K562 (cell line): ENCODE measurements at regions not wholly inside any gene's neighbourhood (a gene's known extent, or its start where the extent isn't known, plus 50 kb on each side); places are given as distances from the start of the nearest gene placed in this dataset.

ENCODE experiments used
- ATAC-seq: fragments of 200-7000 bp; cut with Tn5 transposase; 3 replicates; pipeline ENCODE4 v1.9.1; 2020; ENCODE audit warnings: moderate library complexity
- BruUV-seq: library from RNA; stranded (reverse); fragments of 400-500 nt; replicated peaks from 2 replicates; lab custom pipeline; 2021; lab: Mats Ljungman, UMichigan
- CTCF ChIA-PET: fragments of 300-600 bp; formaldehyde crosslinking; extraction: SDS; loops from one replicate; lab custom pipeline; 2021; ENCODE audit warnings: low intra/inter-chr PET ratio; lab: Yijun Ruan, JAX
- POLR2A ChIA-PET: fragments of 300-600, 350-650 bp; sonication (Branson Sonifier 250); formaldehyde crosslinking; extraction: SDS; loops from one replicate; lab custom pipeline; 2021; ENCODE audit warnings: antibody characterized with exemption, inconsistent platforms; lab: Yijun Ruan, JAX
- DNase-seq, 4 experiments: peaks; one replicate each; pipeline versions ENCODE4 v3.0.0 to v3.0.0-alpha.2; 2011 to 2018; ENCODE audit warnings: low spot score in 3 of 4, mixed read lengths in 3 of 4; ENCODE audit errors: extremely low read depth in 1 of 4
- FAIRE-seq: peaks from 2 replicates; lab custom pipeline; 2011; peaks lifted over from hg19 to GRCh38; lab: Jason Lieb, UNC
- H2AFZ ChIP-seq: 2 replicates; pipeline ENCODE4 v1.6.0; 2011; ENCODE audit warnings: low read depth, low read length, control low read depth, inconsistent platforms
- H3K27ac ChIP-seq: fragments of 200-600 bp; 3 replicates; pipeline ENCODE4 v1.8.0; 2011; ENCODE audit warnings: low read depth, mild to moderate bottlenecking, control low read depth, inconsistent platforms, low read length, moderate library complexity, mixed read lengths; ENCODE audit errors: extremely low read depth
- H3K27me3 ChIP-seq, 2 experiments: fragments of 300-600 bp in 1 of 2; 2 replicates in 1 of 2; 3 replicates in 1 of 2; pipeline versions ENCODE4 v1.6.0 to v1.8.0; 2011; ENCODE audit warnings: inconsistent platforms in 2 of 2, low read length in 2 of 2, mild to moderate bottlenecking in 1 of 2, mixed read lengths in 1 of 2, moderate library complexity in 1 of 2; ENCODE audit not compliant: control insufficient read depth in 2 of 2, insufficient read depth in 2 of 2
- H3K36me3 ChIP-seq: fragments of 300-600 bp; 3 replicates; pipeline ENCODE4 v1.8.0; 2011; ENCODE audit warnings: mild to moderate bottlenecking, low read length, inconsistent platforms; ENCODE audit not compliant: control insufficient read depth, insufficient read depth
- H3K4me1 ChIP-seq, 2 experiments: fragments of 200-600 bp in 1 of 2; replicated peaks in 1 of 2; 2 replicates in 1 of 2; 3 replicates in 1 of 2; pipeline versions ENCODE4 v1.5.1 to v1.8.0; 2011; ENCODE audit warnings: inconsistent platforms in 2 of 2, low read length in 2 of 2, mild to moderate bottlenecking in 1 of 2, mixed read lengths in 1 of 2, moderate library complexity in 1 of 2; ENCODE audit not compliant: control insufficient read depth in 2 of 2, insufficient read depth in 2 of 2
- H3K4me2 ChIP-seq: 2 replicates; pipeline ENCODE4 v1.6.1; 2011; ENCODE audit warnings: low read length, control low read depth, inconsistent platforms, mixed read lengths; ENCODE audit not compliant: insufficient read depth
- H3K4me3 ChIP-seq: fragments of 200-600 bp; sonication (generic), shearing (Covaris generic); 2 replicates; pipeline ENCODE4 v1.5.1; 2016; ENCODE audit warnings: control low read depth, inconsistent platforms
- H3K79me2 ChIP-seq: fragments of 200-600 bp; 3 replicates; pipeline ENCODE4 v1.8.0; 2011; ENCODE audit warnings: low read length, inconsistent platforms; ENCODE audit not compliant: control insufficient read depth, insufficient read depth
- H3K9ac ChIP-seq, 2 experiments: 2 replicates each; pipeline versions ENCODE4 v1.6.0 to v1.6.1; 2011; ENCODE audit warnings: low read depth in 2 of 2, low read length in 2 of 2, control low read depth in 1 of 2, inconsistent platforms in 1 of 2, mild to moderate bottlenecking in 1 of 2, mixed read lengths in 1 of 2; ENCODE audit not compliant: insufficient read depth in 1 of 2
- H3K9me1 ChIP-seq: one replicate; pipeline ENCODE4 v1.6.0; 2011; ENCODE audit warnings: inconsistent platforms, mild to moderate bottlenecking, low read length, moderate library complexity; ENCODE audit not compliant: control insufficient read depth, insufficient read depth
- H3K9me3 ChIP-seq: replicated peaks from 2 replicates; pipeline ENCODE4 v1.5.1; 2011; ENCODE audit warnings: low read depth, low read length, inconsistent platforms; ENCODE audit not compliant: control insufficient read depth, insufficient read depth
- H4K20me1 ChIP-seq: replicated peaks from 2 replicates; pipeline ENCODE4 v1.6.1; 2011; ENCODE audit warnings: low read length, inconsistent platforms, mixed read lengths; ENCODE audit not compliant: control insufficient read depth, insufficient read depth
- CSDE1 ChIP-seq, 2 experiments: fragments of 450-650 bp; IDR thresholded peaks; 2 replicates each; pipeline ENCODE4 v1.6.1; 2016; ENCODE audit warnings: mild to moderate bottlenecking in 1 of 2
- HNRNPLL ChIP-seq: fragments of 200-400 bp; formaldehyde crosslinking; IDR thresholded peaks from 2 replicates; pipeline ENCODE4 v1.6.1; 2017; ENCODE audit warnings: low read length, low read depth, mild to moderate bottlenecking; ENCODE audit not compliant: poor library complexity, severe bottlenecking
- TARDBP ChIP-seq: fragments of 450-650 bp; IDR thresholded peaks from 2 replicates; pipeline ENCODE4 v1.6.1; 2016
- ZBTB8A ChIP-seq: fragments of 450-650 bp; IDR thresholded peaks from 2 replicates; pipeline ENCODE4 v1.6.1; 2018; ENCODE audit warnings: mild to moderate bottlenecking, moderate library complexity; ENCODE audit not compliant: partially characterized antibody
- ZNF277 ChIP-seq: fragments of 250-450 bp; sonication (Bioruptor Pico); IDR thresholded peaks from 2 replicates; pipeline ENCODE4 v1.8.0; 2022; ENCODE audit warnings: inconsistent platforms, mild to moderate bottlenecking, moderate library complexity, borderline replicate concordance
- ZNF395 ChIP-seq: fragments of 200-800 bp; sonication (Bioruptor generic); IDR thresholded peaks from 2 replicates; pipeline ENCODE4 v1.6.1; 2017; ENCODE audit warnings: missing genetic modification characterization, missing compliant biosample characterization
- whole genome bisulfite sequencing: fragments of 100-300 bp; shearing (Covaris generic); methylation state at CpG from one replicate; pipeline ENCODE4 v1.1.6; 2016; ENCODE audit warnings: low coverage, mixed read lengths; ENCODE audit not compliant: insufficient coverage; ENCODE audit errors: missing lambda C conversion rate; 5-methylcytosine and 5-hydroxymethylcytosine counted together
- in situ Hi-C: fragments of 300-500 bp; cut with MboI; formaldehyde crosslinking; loops from 4 replicates; pipeline ENCODE4 v1.15.0; 2018; ENCODE audit warnings: inconsistent platforms, mixed read lengths
- intact Hi-C: fragments of 100-400 bp; cut with micrococcal nuclease; formaldehyde crosslinking; loops from 2 replicates; pipeline ENCODE4 v1.14.2; 2022

GRCh38 chr16:89038221-89038721 lies 55.4 kb upstream of the ACSF3 start:
- CTCF ChIA-PET = no interaction called here
- intact Hi-C loops = no loop called here

More at GRCh38 chr16:89038221-89038721, 55.4 kb upstream of the ACSF3 start:
- H3K4me1 ChIP-seq = peaks cover 11 to 91% of the 10 kb centered on the region in 2 experiments; a peak in 4 of 5 replicates
- H4K20me1 ChIP-seq = peaks cover 19% of the 10 kb centered on the region; the same call in 1 of the 2 replicates
- no peak for TF ChIP-seq HNRNPLL
- TF ChIP-seq ZNF395 (CRISPR knock-in tag) = no peak
- no peak for TF ChIP-seq TARDBP
- no peak for TF ChIP-seq CSDE1 (IDR thresholded peaks at IDR 0.05)
- TF ChIP-seq ZNF277 = no peak
- no peak for TF ChIP-seq ZBTB8A
- in situ Hi-C loops = no loop called here
- H3K9me3 ChIP-seq = no peaks in the 10 kb centered on the region
- H3K36me3 ChIP-seq = no peaks in the 10 kb centered on the region
- FAIRE-seq (no peak), ATAC-seq (no peak), DNase-seq (no peak)
- H3K79me2 ChIP-seq = no peaks in the 10 kb centered on the region
- POLR2A ChIA-PET = no interaction called here
- 14% methylated on average over 23 of the region's 24 CpGs for WGBS
- H3K4me2 ChIP-seq = no peak overlapping the region
- H3K4me3 ChIP-seq = no peak overlapping the region
- peaks cover 3% of the 10 kb centered on the region for H3K9me1 ChIP-seq
- no peak overlapping the region for H3K27ac ChIP-seq
- H3K27me3 ChIP-seq = peaks cover 29 to 72% of the 10 kb centered on the region in 2 experiments; a peak in 4 of 5 replicates
- BruUV-seq = no TSS peak
- H2AFZ ChIP-seq = no peak overlapping the region
- H3K9ac ChIP-seq = no peak overlapping the region
